Activated naive CD8-positive, alpha-beta T cell treated with anti-CD3 and anti-CD28 coated beads, Interleukin-2, amount 10 ng/mL, durations not matched to agents 7 days and 5 days (primary cell): ENCODE measurements at regions not wholly inside any gene's neighbourhood (a gene's known extent, or its start where the extent isn't known, plus 50 kb on each side); places are given as distances from the start of the nearest gene placed in this dataset.

Experiments used
- ATAC-seq: fragments of 150-1000 bp; cut with Tn5 transposase; one replicate; pipeline ENCODE4 v1.10.0; 2021; ENCODE audit warnings: low read depth, moderate library complexity
- POLR2A ChIA-PET: fragments of 350-600 bp; sonication (Branson Sonifier 250); formaldehyde crosslinking; loops from one replicate; lab custom pipeline; 2021; ENCODE audit warnings: antibody characterized with exemption; lab: Charles Lee
- DNase-seq: peaks from one replicate; pipeline ENCODE4 v3.0.0; 2021
- H3K27ac Mint-ChIP-seq: one replicate; pipeline ENCODE4 v1.8.0; 2022; ENCODE audit warnings: mild to moderate bottlenecking, mixed read lengths
- H3K27me3 Mint-ChIP-seq: one replicate; pipeline ENCODE4 v1.8.0; 2022; ENCODE audit warnings: mild to moderate bottlenecking, moderate library complexity, mixed read lengths
- H3K36me3 Mint-ChIP-seq: one replicate; pipeline ENCODE4 v1.8.0; 2021; ENCODE audit warnings: mild to moderate bottlenecking, mixed read lengths
- H3K4me1 Mint-ChIP-seq: one replicate; pipeline ENCODE4 v1.8.0; 2021; ENCODE audit warnings: mixed read lengths
- H3K4me3 Mint-ChIP-seq: one replicate; pipeline ENCODE4 v1.8.0; 2022; ENCODE audit warnings: mild to moderate bottlenecking, moderate library complexity, mixed read lengths
- H3K9me3 Mint-ChIP-seq: one replicate; pipeline ENCODE4 v1.8.0; 2021; ENCODE audit warnings: mixed read lengths

DNA sequence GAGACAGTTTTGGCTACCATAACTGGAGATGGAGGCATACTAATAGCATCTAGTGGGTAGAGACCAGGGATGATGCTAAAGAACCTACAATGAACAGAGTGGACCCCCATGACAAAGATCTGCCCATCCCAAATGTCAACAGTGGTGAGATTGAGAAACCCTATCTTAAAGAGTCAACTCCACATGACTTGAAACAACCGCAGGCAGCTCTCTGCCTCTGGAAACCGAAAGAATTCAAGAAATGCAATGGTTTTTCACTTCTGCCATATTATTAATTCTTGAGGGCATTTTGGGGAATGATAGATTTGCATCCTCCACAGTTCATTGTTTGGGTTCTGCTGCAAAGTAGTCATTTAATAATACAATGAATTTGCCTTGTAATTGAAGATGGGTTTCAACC, 463.4 kb downstream of the MAFB start:
- Mint-ChIP-seq H3K27me3 (no peaks in the 10 kb centered on the region), H3K4me1 (no peaks in the 10 kb centered on the region), H3K27ac (no peak overlapping the region), H3K4me3 (no peak overlapping the region), H3K9me3 (no peaks in the 10 kb centered on the region), H3K36me3 (no peaks in the 10 kb centered on the region)
- ATAC-seq (no peak), DNase-seq (no peak)
- POLR2A ChIA-PET: no interaction called here

DNA sequence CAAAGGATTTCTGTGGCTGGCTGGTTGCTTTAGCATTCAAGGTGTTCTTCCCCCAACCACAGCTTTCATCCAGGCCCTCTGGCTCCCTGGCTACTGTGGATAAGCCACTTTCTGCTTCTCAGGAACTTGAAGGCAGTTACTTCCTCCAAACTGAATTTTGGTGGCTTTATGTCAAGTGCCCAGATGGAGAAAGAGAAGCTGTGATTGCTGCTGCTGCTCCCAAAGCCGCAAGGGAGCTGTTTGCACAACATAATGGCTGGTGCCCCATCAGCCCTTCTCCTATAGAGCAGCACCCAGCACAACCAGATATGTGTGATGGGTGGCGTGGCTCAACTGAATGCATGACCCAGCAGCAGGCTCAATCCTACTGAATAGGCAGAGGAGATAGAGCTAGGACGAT, 465.2 kb downstream of the MAFB start:
- Mint-ChIP-seq H3K36me3 (no peaks in the 10 kb centered on the region), H3K27me3 (no peaks in the 10 kb centered on the region), H3K4me3 (no peak overlapping the region), H3K9me3 (no peaks in the 10 kb centered on the region), H3K4me1 (no peaks in the 10 kb centered on the region), H3K27ac (no peak overlapping the region)
- POLR2A ChIA-PET: no interaction called here
- DNase-seq (no peak), ATAC-seq (no peak)

DNA sequence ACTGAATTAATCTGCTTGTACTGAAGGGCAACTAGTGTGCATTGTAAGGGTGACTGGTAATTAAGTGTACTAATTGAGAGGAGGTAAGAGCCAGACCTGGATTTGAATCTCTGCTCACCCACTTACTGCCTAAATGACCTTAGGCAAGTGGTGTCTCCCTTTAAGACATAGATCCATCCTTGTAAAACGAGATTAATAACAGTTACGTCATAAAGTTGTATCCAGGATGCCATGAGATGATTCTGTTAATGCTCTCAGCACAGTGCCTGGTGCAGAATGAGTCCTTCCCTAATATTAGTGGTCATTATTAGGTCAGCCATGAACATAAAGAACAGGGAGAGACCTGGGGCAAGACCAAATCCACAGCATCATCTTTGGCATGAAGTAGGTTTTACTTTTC, 470.1 kb downstream of the MAFB start:
- no peaks in the 10 kb centered on the region for H3K9me3 Mint-ChIP-seq
- POLR2A ChIA-PET: no interaction called here
- H3K36me3 Mint-ChIP-seq: no peaks in the 10 kb centered on the region
- no peak overlapping the region for H3K27ac Mint-ChIP-seq
- H3K4me3 Mint-ChIP-seq: no peak overlapping the region
- no peak for ATAC-seq
- no peak for DNase-seq
- no peaks in the 10 kb centered on the region for H3K27me3 Mint-ChIP-seq
- H3K4me1 Mint-ChIP-seq: no peaks in the 10 kb centered on the region

DNA sequence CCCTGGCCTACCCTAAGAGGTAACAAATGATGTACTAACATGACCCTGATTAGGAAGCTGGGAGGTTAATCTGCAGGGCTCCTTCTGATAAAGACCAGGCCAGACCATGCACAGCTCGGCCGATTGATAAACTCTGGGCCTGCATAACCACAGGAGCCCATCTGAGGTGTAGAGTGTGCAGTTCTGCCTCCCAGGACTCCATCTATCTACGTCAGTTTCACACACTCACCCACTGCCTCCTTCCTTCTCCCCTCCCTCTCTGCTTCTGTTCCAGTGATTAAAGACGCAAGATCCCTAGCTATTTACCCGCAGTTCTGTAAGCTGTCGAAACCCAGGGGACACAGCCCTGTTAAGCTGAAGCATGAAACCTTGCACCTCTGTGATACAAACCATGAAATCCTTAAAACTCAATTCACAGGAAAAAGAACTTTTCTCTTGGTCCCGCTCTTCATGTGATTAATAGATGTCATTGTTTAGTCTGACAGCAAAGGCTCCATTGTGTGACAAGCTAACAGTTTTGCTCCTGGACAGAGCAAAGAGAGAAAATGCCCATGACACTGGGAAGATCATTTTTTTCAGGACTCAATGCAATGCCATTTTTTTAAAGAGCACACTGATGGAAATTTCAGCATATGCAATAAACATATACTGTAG, 470.6 kb downstream of the MAFB start:
- Mint-ChIP-seq H3K9me3 (no peaks in the 10 kb centered on the region), H3K36me3 (no peaks in the 10 kb centered on the region), H3K27me3 (no peaks in the 10 kb centered on the region), H3K4me3 (no peak overlapping the region), H3K27ac (no peak overlapping the region), H3K4me1 (no peaks in the 10 kb centered on the region)
- POLR2A ChIA-PET: no interaction called here
- no peak for DNase-seq
- no peak for ATAC-seq

DNA sequence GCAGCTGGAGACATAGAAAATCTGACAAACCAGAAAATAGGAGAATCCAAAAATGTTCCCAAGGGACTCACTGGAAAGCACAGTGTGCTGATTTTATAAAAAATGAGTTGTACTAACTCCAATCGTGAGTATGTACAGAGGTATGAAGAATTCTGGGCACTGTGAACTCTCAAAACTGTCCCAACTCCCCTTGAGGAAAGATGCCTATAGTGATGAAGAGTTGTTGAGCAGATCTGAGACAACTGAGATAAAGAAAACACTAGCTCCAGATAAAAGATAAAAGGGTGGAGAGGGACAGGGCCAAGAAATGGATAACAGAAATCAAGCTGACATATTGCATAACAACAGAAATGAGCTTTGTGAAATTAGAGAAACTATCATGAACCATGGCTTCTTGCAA, 481.4 kb downstream of the MAFB start:
- H3K36me3 Mint-ChIP-seq: no peaks in the 10 kb centered on the region
- H3K27me3 Mint-ChIP-seq: peaks cover 4% of the 10 kb centered on the region
- H3K9me3 Mint-ChIP-seq: no peaks in the 10 kb centered on the region
- POLR2A ChIA-PET: no interaction called here
- no peak overlapping the region for H3K27ac Mint-ChIP-seq
- ATAC-seq: no peak
- DNase-seq: no peak
- no peak overlapping the region for H3K4me3 Mint-ChIP-seq
- no peaks in the 10 kb centered on the region for H3K4me1 Mint-ChIP-seq

DNA sequence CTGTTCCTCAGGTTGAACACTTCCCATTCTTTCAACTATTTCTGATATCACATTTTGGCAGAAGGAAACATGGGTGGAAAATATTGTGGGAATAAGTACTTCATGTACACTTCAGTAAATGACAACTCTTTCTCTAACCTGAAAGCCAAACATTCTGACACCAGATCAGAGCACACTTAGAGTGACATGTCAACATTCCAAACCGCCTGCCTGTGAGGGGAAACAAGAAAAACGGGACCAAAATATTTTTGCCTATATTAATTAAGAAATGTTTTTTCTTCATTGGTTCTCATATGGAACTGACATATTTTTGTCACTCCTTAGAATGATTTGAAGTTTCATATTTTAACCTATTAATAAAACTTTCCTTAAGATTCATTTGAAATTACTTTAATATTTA, 483.1 kb downstream of the MAFB start:
- Mint-ChIP-seq H3K27me3 (no peaks in the 10 kb centered on the region), H3K4me3 (no peak overlapping the region), H3K9me3 (no peaks in the 10 kb centered on the region), H3K27ac (no peak overlapping the region), H3K4me1 (no peaks in the 10 kb centered on the region), H3K36me3 (no peaks in the 10 kb centered on the region)
- DNase-seq (no peak), ATAC-seq (no peak)
- POLR2A ChIA-PET: no interaction called here

DNA sequence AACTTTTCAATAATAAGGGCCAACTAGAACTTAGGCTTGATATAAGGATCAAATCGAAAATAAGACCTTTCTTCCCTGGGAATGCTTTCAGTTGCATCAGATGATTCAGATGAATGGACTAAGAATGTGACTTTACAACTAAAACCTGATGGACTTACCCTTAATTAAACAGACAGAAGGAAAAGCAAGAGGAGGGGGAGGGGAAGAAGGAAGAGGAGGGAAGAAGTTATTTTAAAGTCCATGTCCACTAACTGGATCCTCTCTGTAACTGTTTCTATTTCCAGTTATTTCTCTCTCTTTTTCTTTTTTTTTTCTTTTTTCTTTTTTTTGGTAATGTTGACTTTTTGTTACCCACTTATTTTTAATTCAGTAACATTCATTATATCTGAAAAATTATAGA, 486.0 kb downstream of the MAFB start:
- DNase-seq (no peak), ATAC-seq (no peak)
- no peak overlapping the region for H3K4me3 Mint-ChIP-seq
- no peaks in the 10 kb centered on the region for H3K27me3 Mint-ChIP-seq
- H3K4me1 Mint-ChIP-seq: no peaks in the 10 kb centered on the region
- no peak overlapping the region for H3K27ac Mint-ChIP-seq
- no peaks in the 10 kb centered on the region for H3K36me3 Mint-ChIP-seq
- POLR2A ChIA-PET: no interaction called here
- no peaks in the 10 kb centered on the region for H3K9me3 Mint-ChIP-seq

DNA sequence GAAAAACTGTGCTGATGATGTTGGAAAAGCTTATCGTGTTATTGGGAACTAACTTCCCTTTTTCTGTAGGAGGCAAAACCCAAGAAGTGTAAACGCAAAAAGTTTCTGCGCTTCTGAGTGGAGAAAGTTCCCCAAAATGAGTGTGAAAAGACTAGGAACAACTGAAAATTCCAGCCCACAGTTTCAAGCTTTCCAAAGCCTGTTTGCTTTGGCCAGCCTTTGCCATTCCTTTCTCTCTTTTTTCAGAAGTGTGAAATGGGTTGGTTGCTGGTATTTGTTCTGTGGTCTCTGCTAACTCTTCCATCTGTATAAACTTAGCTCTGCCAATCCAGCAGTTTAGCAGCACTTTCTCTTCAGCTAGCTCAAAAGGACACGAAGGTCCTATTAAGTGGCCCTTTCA, 491.3 kb downstream of the MAFB start:
- H3K9me3 Mint-ChIP-seq: no peaks in the 10 kb centered on the region
- H3K4me1 Mint-ChIP-seq: no peaks in the 10 kb centered on the region
- DNase-seq: no peak
- no peaks in the 10 kb centered on the region for H3K27me3 Mint-ChIP-seq
- POLR2A ChIA-PET: no interaction called here
- no peaks in the 10 kb centered on the region for H3K36me3 Mint-ChIP-seq
- no peak for ATAC-seq
- H3K27ac Mint-ChIP-seq: no peak overlapping the region
- no peak overlapping the region for H3K4me3 Mint-ChIP-seq

DNA sequence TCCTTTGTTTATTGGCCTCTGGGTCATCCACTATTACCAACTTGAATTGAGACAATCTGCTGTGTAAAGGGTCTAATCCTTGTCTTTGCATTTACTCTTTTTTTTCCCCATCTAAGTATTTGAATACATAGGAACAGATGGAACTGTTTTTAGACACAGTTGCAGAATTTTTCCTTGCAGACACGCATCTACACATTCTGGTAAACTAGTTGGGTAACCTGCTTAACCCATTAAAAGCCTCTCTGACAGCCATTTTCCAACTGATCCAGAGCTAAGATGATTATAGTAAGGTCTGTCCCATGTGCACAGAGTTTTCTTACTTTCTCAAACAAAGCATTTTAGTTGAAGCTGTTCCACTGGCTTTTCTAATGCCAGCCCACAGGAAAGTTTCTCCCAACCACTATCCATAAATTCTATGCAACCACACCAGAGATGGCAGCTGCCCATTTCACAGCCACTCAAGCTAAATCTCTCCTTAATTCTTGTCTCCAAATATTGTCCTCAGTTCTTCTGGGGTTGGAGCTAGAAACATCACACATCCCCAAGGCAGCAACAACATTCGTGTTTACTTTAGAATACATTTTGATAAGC, 492.1 kb downstream of the MAFB start:
- H3K27ac Mint-ChIP-seq: no peak overlapping the region
- POLR2A ChIA-PET: no interaction called here
- no peaks in the 10 kb centered on the region for H3K9me3 Mint-ChIP-seq
- H3K4me1 Mint-ChIP-seq: no peaks in the 10 kb centered on the region
- no peaks in the 10 kb centered on the region for H3K27me3 Mint-ChIP-seq
- H3K36me3 Mint-ChIP-seq: no peaks in the 10 kb centered on the region
- H3K4me3 Mint-ChIP-seq: no peak overlapping the region
- no peak for DNase-seq
- no peak for ATAC-seq

DNA sequence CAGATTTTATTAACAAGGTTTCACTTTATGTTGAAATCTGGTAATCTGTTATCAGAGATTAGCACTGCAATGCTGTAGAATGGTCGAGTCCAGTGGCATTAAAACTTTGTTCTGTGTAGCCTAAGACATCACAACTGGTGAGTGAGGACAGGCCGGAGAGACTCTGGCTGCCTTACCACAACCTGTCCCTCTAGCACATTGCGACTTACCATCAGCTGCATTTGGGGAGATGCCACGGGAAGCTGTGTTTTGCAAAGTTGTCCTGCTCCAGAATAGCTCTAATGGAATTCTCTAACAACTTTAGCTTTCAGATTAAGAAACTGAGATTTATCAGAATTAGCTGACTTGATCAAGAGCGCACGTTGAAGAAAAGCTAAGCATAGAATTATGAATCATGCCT, 493.3 kb downstream of the MAFB start:
- Mint-ChIP-seq H3K27me3 (no peaks in the 10 kb centered on the region), H3K36me3 (no peaks in the 10 kb centered on the region), H3K27ac (no peak overlapping the region), H3K4me3 (no peak overlapping the region), H3K4me1 (no peaks in the 10 kb centered on the region), H3K9me3 (no peaks in the 10 kb centered on the region)
- DNase-seq (no peak), ATAC-seq (no peak)
- POLR2A ChIA-PET: no interaction called here

DNA sequence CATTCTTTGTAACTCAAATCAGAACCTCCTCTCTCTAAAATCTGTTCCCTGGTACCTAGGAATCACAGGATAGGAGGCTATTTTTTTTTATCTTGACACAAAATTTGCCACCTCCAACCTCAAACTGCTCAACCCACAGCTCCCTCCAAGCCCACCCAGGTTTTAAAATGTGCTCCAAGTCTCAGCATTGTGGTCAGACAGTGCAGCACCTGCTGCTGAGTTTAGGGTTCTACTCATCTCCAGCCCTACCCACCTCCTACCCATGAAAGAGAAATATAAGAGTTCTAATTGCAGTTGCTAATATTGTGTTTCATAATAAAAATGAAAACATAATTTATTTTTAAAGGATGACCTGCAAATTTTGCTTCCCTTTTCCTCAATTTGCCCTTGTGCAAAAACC, 496.5 kb downstream of the MAFB start:
- H3K27ac Mint-ChIP-seq: no peak overlapping the region
- no peaks in the 10 kb centered on the region for H3K9me3 Mint-ChIP-seq
- no peak for DNase-seq
- no peak overlapping the region for H3K4me3 Mint-ChIP-seq
- no peaks in the 10 kb centered on the region for H3K27me3 Mint-ChIP-seq
- H3K4me1 Mint-ChIP-seq: no peaks in the 10 kb centered on the region
- H3K36me3 Mint-ChIP-seq: no peaks in the 10 kb centered on the region
- POLR2A ChIA-PET: no interaction called here
- no peak for ATAC-seq

DNA sequence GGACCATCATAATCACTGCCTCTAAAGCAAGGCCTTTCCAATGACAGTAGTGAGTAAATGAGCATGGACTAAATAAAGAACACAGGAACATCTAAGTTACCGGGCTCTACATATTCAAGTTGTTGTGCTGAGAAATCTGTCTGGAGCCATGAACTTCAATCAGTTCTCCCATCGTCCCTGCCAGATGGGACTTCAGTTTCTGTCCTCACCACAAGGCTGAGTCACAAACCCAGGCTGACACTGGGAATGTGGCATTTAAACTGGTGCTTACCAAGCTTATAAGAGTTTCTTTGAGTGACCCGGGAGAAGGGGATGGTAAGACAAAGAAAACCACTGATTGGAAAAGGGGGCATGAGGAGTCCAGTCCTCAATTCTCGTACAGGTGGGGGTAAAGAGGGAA, 497.0 kb downstream of the MAFB start:
- Mint-ChIP-seq H3K9me3 (no peaks in the 10 kb centered on the region), H3K27me3 (no peaks in the 10 kb centered on the region), H3K4me3 (no peak overlapping the region), H3K27ac (no peak overlapping the region), H3K36me3 (no peaks in the 10 kb centered on the region), H3K4me1 (no peaks in the 10 kb centered on the region)
- POLR2A ChIA-PET: no interaction called here
- ATAC-seq: no peak
- DNase-seq: no peak

DNA sequence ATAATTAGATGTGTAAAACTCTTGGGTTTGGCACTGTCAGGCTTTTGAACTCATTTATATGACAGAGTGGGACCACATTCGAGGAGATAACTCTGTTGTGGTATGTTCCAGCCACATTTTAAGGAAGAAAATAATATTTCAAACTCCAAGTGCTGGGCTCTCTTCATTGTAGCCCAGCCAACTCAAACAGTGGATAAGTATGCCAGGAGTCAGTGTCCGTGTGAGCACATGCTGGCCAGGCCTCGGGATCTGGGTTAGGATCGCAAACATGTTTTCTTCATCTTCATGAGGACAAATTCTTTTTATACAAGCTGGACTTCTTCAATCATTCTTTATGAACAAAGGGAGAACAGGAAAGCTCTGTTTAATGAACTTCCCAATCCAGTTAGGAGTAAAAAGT, 497.5 kb downstream of the MAFB start:
- ATAC-seq (no peak), DNase-seq (no peak)
- no peak overlapping the region for H3K27ac Mint-ChIP-seq
- H3K9me3 Mint-ChIP-seq: no peaks in the 10 kb centered on the region
- no peaks in the 10 kb centered on the region for H3K27me3 Mint-ChIP-seq
- no peaks in the 10 kb centered on the region for H3K4me1 Mint-ChIP-seq
- POLR2A ChIA-PET: no interaction called here
- H3K4me3 Mint-ChIP-seq: no peak overlapping the region
- H3K36me3 Mint-ChIP-seq: no peaks in the 10 kb centered on the region

DNA sequence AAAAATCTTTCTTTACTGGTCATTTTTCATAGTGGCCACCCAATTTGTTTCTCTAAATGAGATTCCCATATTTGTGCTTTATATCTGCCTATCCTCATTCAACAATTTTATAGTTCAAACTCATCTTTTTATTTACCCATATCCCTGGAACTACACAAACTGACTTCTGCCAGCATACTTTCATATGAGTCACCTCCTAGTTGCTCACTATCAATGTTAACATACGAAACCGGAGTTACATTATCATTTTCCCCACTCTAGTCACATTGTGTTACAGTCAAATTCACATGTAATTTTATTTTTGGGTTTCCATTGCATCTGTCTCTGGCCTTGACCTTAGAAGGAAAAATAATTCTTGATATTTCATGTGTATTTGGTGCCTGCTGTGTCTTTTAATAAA, 499.4 kb downstream of the MAFB start:
- ATAC-seq (no peak), DNase-seq (no peak)
- no peaks in the 10 kb centered on the region for H3K9me3 Mint-ChIP-seq
- POLR2A ChIA-PET: interaction anchor here (0.7 kb wide), 1 partner anchor 1413 kb away, joined by 5 read pairs; no protein-coding TSS in a partner anchor
- no peaks in the 10 kb centered on the region for H3K27me3 Mint-ChIP-seq
- H3K4me1 Mint-ChIP-seq: no peaks in the 10 kb centered on the region
- no peak overlapping the region for H3K27ac Mint-ChIP-seq
- H3K4me3 Mint-ChIP-seq: no peak overlapping the region
- no peaks in the 10 kb centered on the region for H3K36me3 Mint-ChIP-seq
